ENCODE measurements at regions not wholly inside any gene's neighbourhood (a gene's known extent, or its start where the extent isn't known, plus 50 kb on each side); places are given as distances from the start of the nearest gene placed in this dataset.

GRCh38 chr14:29518335-29518734 is 409.3 kb downstream of the PRKD1 start:
- H3K79me2 ChIP-seq (ENCODE audit: insufficient read depth, low read depth): no peaks in the 10 kb centered on the region
- H3K4me2 ChIP-seq: no peak overlapping the region
- TF ChIP-seq, protein P1, sequence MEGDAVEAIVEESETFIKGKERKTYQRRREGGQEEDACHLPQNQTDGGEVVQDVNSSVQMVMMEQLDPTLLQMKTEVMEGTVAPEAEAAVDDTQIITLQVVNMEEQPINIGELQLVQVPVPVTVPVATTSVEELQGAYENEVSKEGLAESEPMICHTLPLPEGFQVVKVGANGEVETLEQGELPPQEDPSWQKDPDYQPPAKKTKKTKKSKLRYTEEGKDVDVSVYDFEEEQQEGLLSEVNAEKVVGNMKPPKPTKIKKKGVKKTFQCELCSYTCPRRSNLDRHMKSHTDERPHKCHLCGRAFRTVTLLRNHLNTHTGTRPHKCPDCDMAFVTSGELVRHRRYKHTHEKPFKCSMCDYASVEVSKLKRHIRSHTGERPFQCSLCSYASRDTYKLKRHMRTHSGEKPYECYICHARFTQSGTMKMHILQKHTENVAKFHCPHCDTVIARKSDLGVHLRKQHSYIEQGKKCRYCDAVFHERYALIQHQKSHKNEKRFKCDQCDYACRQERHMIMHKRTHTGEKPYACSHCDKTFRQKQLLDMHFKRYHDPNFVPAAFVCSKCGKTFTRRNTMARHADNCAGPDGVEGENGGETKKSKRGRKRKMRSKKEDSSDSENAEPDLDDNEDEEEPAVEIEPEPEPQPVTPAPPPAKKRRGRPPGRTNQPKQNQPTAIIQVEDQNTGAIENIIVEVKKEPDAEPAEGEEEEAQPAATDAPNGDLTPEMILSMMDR (conservative IDR thresholded peaks at IDR 0.05; ENCODE audit: low read depth, low read length): no peak
- H3K27ac ChIP-seq: no peak overlapping the region
- no peaks in the 10 kb centered on the region for H3K27me3 ChIP-seq (ENCODE audit: insufficient read depth, low read depth)
- H4K20me1 ChIP-seq (ENCODE audit: insufficient read depth): no peaks in the 10 kb centered on the region
- H3K4me1 ChIP-seq (ENCODE audit: low read depth, poor library complexity, severe bottlenecking): no peaks in the 10 kb centered on the region
- H2AFZ ChIP-seq (ENCODE audit: low read depth): no peak overlapping the region
- no peaks in the 10 kb centered on the region for H3K36me3 ChIP-seq (ENCODE audit: insufficient read depth)
- no peak overlapping the region for H3K9ac ChIP-seq
- H3K4me3 ChIP-seq (IDR thresholded peaks at IDR 0.05; ENCODE audit: insufficient read depth, low read depth, low read length): no peak overlapping the region

- no peak overlapping the region for H3K9ac ChIP-seq
- no peaks in the 10 kb centered on the region for H4K20me1 ChIP-seq (ENCODE audit: insufficient read depth)
- H3K4me3 ChIP-seq (IDR thresholded peaks at IDR 0.05; ENCODE audit: insufficient read depth, low read depth, low read length): no peak overlapping the region
- no peaks in the 10 kb centered on the region for H3K27me3 ChIP-seq (ENCODE audit: insufficient read depth, low read depth)
- no peak overlapping the region for H3K4me2 ChIP-seq
- H3K36me3 ChIP-seq (ENCODE audit: insufficient read depth): no peaks in the 10 kb centered on the region
- no peaks in the 10 kb centered on the region for H3K79me2 ChIP-seq (ENCODE audit: insufficient read depth, low read depth)
- no peak overlapping the region for H2AFZ ChIP-seq (ENCODE audit: low read depth)
- H3K4me1 ChIP-seq (ENCODE audit: low read depth, poor library complexity, severe bottlenecking): no peaks in the 10 kb centered on the region
- H3K27ac ChIP-seq: no peak overlapping the region
- TF ChIP-seq, protein P1 (conservative IDR thresholded peaks at IDR 0.05; ENCODE audit: low read depth, low read length): peak; percentile 55
Measured at GRCh38 chr14:29521526-29522137, 406.0 kb downstream of the PRKD1 start.

All from KMS-11 (cell line).